GM23338 (cell line): ENCODE measurements at regions not wholly inside any gene's neighbourhood (a gene's known extent, or its start where the extent isn't known, plus 50 kb on each side); places are given as distances from the start of the nearest gene placed in this dataset.

Source experiments
- ATAC-seq: fragments of 200-7000 bp; cut with Tn5 transposase; 3 replicates; pipeline ENCODE4 v1.9.1; 2020
- DNase-seq: peaks from one replicate; pipeline ENCODE4 v3.0.0-alpha.2; 2015; ENCODE audit warnings: low spot score
- H2AFZ ChIP-seq: fragments of 200-600 bp; sonication (generic); 2 replicates; pipeline ENCODE4 v1.8.0; 2016; ENCODE audit warnings: antibody characterized with exemption, mild to moderate bottlenecking, moderate library complexity
- H3F3A ChIP-seq: fragments of 200-600 bp; sonication (generic); replicated peaks from 2 replicates; pipeline ENCODE4 v1.8.0; 2017; ENCODE audit warnings: antibody characterized with exemption, mixed run types, low read depth
- H3K27ac ChIP-seq: fragments of 200-600 bp; sonication (generic); 2 replicates; pipeline ENCODE4 v1.6.1; 2016; ENCODE audit warnings: low read depth
- H3K27me3 ChIP-seq: fragments of 200-600 bp; sonication (generic); 2 replicates; pipeline ENCODE4 v1.8.0; 2016; ENCODE audit warnings: mild to moderate bottlenecking, mixed run types, moderate library complexity; ENCODE audit not compliant: insufficient read depth
- H3K36me3 ChIP-seq: fragments of 200-600 bp; sonication (generic); 2 replicates; pipeline ENCODE4 v1.8.0; 2016; ENCODE audit warnings: mild to moderate bottlenecking; ENCODE audit not compliant: insufficient read depth
- H3K4me1 ChIP-seq: fragments of 200-600 bp; sonication (generic); 2 replicates; pipeline ENCODE4 v1.8.0; 2016; ENCODE audit warnings: mild to moderate bottlenecking, moderate library complexity; ENCODE audit not compliant: insufficient read depth
- H3K4me2 ChIP-seq: fragments of 200-600 bp; sonication (generic); 2 replicates; pipeline ENCODE4 v1.7.1; 2017; ENCODE audit warnings: mixed run types
- H3K4me3 ChIP-seq: fragments of 200-600 bp; sonication (generic); 2 replicates; pipeline ENCODE4 v1.6.1; 2016; ENCODE audit warnings: mixed run types
- H3K79me2 ChIP-seq: fragments of 200-600 bp; sonication (generic); replicated peaks from 2 replicates; pipeline ENCODE4 v1.8.0; 2017; ENCODE audit warnings: mild to moderate bottlenecking; ENCODE audit not compliant: insufficient read depth
- H3K9me2 ChIP-seq: fragments of 200-600 bp; sonication (generic); 2 replicates; pipeline ENCODE4 v1.8.0; 2017; ENCODE audit not compliant: insufficient read depth
- H4K20me1 ChIP-seq: fragments of 200-600 bp; sonication (generic); replicated peaks from 2 replicates; pipeline ENCODE4 v1.8.0; 2017; ENCODE audit warnings: mild to moderate bottlenecking; ENCODE audit not compliant: insufficient read depth
- H3K27ac Mint-ChIP-seq: 2 replicates; pipeline ENCODE4 v1.8.0; 2020; ENCODE audit warnings: inconsistent platforms, mild to moderate bottlenecking, moderate library complexity, mixed read lengths
- H3K27me3 Mint-ChIP-seq: 3 replicates; pipeline ENCODE4 v1.8.0; 2022; ENCODE audit warnings: low read depth, mild to moderate bottlenecking, moderate library complexity, mixed read lengths, inconsistent platforms; ENCODE audit not compliant: insufficient read depth, poor library complexity
- H3K36me3 Mint-ChIP-seq: 3 replicates; pipeline ENCODE4 v1.8.0; 2021; ENCODE audit warnings: low read depth, mild to moderate bottlenecking, inconsistent platforms, moderate library complexity, mixed read lengths
- H3K4me1 Mint-ChIP-seq: 3 replicates; pipeline ENCODE4 v1.8.0; 2020; ENCODE audit warnings: mild to moderate bottlenecking, inconsistent platforms, mixed read lengths
- H3K4me3 Mint-ChIP-seq: 3 replicates; pipeline ENCODE4 v1.8.0; 2021; ENCODE audit warnings: moderate library complexity, mild to moderate bottlenecking, inconsistent platforms, mixed read lengths
- H3K9me3 Mint-ChIP-seq: 3 replicates; pipeline ENCODE4 v1.8.0; 2020; ENCODE audit warnings: moderate library complexity, mild to moderate bottlenecking, inconsistent platforms, mixed read lengths
- CREB1 ChIP-seq: fragments of 250-450 bp; sonication (Bioruptor Pico); IDR thresholded peaks from 2 replicates; pipeline ENCODE4 v1.5.0; 2020; ENCODE audit warnings: low read depth, mild to moderate bottlenecking, moderate library complexity
- CTCF ChIP-seq, 2 experiments: fragments of 200-600 bp in 1 of 2; sonication (generic) in 1 of 2; conservative IDR thresholded peaks; 2 replicates each; pipeline versions ENCODE4 v1.5.1 to v1.6.1; 2016 to 2017; ENCODE audit warnings: antibody characterized with exemption in 2 of 2, low read depth in 2 of 2, mild to moderate bottlenecking in 2 of 2, moderate library complexity in 1 of 2
- EZH2 ChIP-seq: fragments of 200-600 bp; sonication (generic); IDR thresholded peaks from one replicate; pipeline ENCODE4 v1.8.0; 2017; ENCODE audit warnings: antibody characterized with exemption, mild to moderate bottlenecking, low read depth; ENCODE audit not compliant: unreplicated experiment
- EZH2phosphoT487 ChIP-seq: fragments of 200-600 bp; sonication (generic); IDR thresholded peaks from one replicate; pipeline ENCODE4 v1.8.1; 2018; ENCODE audit warnings: antibody characterized with exemption; ENCODE audit not compliant: unreplicated experiment
- JUNB ChIP-seq: IDR thresholded peaks from one replicate; pipeline ENCODE4 v1.6.1; 2016; ENCODE audit warnings: antibody characterized with exemption; ENCODE audit not compliant: unreplicated experiment
- POLR2AphosphoS5 ChIP-seq: IDR thresholded peaks from 2 replicates; pipeline ENCODE4 v1.6.1; 2016; ENCODE audit warnings: antibody characterized with exemption, low read depth
- STAT1 ChIP-seq: IDR thresholded peaks from one replicate; pipeline ENCODE4 v1.6.1; 2016; ENCODE audit warnings: antibody characterized with exemption; ENCODE audit not compliant: unreplicated experiment
- ZNF114 ChIP-seq: fragments of 250-450 bp; sonication (Bioruptor Pico); IDR thresholded peaks from 2 replicates; pipeline ENCODE4 v1.5.0; 2020; ENCODE audit warnings: mild to moderate bottlenecking, moderate library complexity
- ZNF331 ChIP-seq: fragments of 250-450 bp; sonication (Bioruptor Pico); IDR thresholded peaks from 2 replicates; pipeline ENCODE4 v1.5.0; 2020; ENCODE audit warnings: low read depth, mild to moderate bottlenecking, moderate library complexity
- ZNF462 ChIP-seq: fragments of 250-450 bp; sonication (Bioruptor Pico); IDR thresholded peaks from 2 replicates; pipeline ENCODE4 v1.5.0; 2020; ENCODE audit warnings: mild to moderate bottlenecking, moderate library complexity
- TF ChIP-seq, protein P1 (sequence below): IDR thresholded peaks from 2 replicates; pipeline ENCODE4 v1.6.1; 2016; ENCODE audit warnings: antibody characterized with exemption
- TF ChIP-seq, protein P2 (sequence below): IDR thresholded peaks from one replicate; pipeline ENCODE4 v1.6.1; 2018; ENCODE audit warnings: antibody characterized with exemption; ENCODE audit not compliant: unreplicated experiment

DNA sequence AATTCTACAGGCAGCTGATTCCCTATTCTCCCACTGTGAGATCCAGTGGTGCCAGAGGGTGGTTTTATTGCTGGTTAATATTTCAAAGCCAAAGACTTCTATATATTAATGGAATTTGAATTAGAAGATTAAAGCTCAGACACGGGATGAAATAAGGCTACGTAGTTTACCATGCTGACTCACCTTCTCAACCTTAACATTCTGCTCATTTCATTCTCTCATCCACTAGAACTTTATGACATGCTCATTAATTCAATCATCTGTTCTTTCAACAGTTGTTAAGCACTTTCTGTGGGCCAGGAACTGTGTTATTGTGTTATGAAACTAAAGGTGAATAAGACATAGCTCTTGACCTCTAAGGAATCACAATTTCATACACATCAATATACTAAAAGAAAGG is 456.9 kb upstream of the MAP3K7 start (continued):
- TF ChIP-seq ZNF331 = no peak
- TF ChIP-seq, protein P1, sequence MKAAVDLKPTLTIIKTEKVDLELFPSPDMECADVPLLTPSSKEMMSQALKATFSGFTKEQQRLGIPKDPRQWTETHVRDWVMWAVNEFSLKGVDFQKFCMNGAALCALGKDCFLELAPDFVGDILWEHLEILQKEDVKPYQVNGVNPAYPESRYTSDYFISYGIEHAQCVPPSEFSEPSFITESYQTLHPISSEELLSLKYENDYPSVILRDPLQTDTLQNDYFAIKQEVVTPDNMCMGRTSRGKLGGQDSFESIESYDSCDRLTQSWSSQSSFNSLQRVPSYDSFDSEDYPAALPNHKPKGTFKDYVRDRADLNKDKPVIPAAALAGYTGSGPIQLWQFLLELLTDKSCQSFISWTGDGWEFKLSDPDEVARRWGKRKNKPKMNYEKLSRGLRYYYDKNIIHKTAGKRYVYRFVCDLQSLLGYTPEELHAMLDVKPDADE = no peak
- TF ChIP-seq ZNF114 (CRISPR knock-in tag) = no peak

- H3K9me2 ChIP-seq = peaks cover 3% of the 10 kb centered on the region; the same call in 1 of the 2 replicates
- H3K4me3 ChIP-seq = no peak overlapping the region
- Mint-ChIP-seq H3K27me3 (no peaks in the 10 kb centered on the region), H3K4me3 (no peak overlapping the region), H3K9me3 (no peaks in the 10 kb centered on the region), H3K27ac (no peak overlapping the region), H3K36me3 (no peaks in the 10 kb centered on the region), H3K4me1 (no peaks in the 10 kb centered on the region)
- no peaks in the 10 kb centered on the region for H3K4me1 ChIP-seq
- no peak overlapping the region for H3K4me2 ChIP-seq
- DNase-seq = no peak
- H3K36me3 ChIP-seq = no peaks in the 10 kb centered on the region
- no peaks in the 10 kb centered on the region for H3K79me2 ChIP-seq
- no peaks in the 10 kb centered on the region for H3K27me3 ChIP-seq
- no peaks in the 10 kb centered on the region for H3F3A ChIP-seq
- H2AFZ ChIP-seq = no peak overlapping the region
- H3K27ac ChIP-seq = no peak overlapping the region
- H4K20me1 ChIP-seq = no peaks in the 10 kb centered on the region
- no peak for ATAC-seq
- TF ChIP-seq JUNB (no peak), EZH2 (no peak), ZNF462 (CRISPR knock-in tag) (no peak), ZNF114 (CRISPR knock-in tag) (no peak), CTCF (conservative IDR thresholded peaks at IDR 0.05; ENCODE audit: low read depth in 2 of 2) (no peak), STAT1 (no peak), EZH2phosphoT487 (no peak), ZNF331 (no peak), CREB1 (CRISPR knock-in tag) (no peak), POLR2AphosphoS5 (no peak)
- TF ChIP-seq, protein P2, sequence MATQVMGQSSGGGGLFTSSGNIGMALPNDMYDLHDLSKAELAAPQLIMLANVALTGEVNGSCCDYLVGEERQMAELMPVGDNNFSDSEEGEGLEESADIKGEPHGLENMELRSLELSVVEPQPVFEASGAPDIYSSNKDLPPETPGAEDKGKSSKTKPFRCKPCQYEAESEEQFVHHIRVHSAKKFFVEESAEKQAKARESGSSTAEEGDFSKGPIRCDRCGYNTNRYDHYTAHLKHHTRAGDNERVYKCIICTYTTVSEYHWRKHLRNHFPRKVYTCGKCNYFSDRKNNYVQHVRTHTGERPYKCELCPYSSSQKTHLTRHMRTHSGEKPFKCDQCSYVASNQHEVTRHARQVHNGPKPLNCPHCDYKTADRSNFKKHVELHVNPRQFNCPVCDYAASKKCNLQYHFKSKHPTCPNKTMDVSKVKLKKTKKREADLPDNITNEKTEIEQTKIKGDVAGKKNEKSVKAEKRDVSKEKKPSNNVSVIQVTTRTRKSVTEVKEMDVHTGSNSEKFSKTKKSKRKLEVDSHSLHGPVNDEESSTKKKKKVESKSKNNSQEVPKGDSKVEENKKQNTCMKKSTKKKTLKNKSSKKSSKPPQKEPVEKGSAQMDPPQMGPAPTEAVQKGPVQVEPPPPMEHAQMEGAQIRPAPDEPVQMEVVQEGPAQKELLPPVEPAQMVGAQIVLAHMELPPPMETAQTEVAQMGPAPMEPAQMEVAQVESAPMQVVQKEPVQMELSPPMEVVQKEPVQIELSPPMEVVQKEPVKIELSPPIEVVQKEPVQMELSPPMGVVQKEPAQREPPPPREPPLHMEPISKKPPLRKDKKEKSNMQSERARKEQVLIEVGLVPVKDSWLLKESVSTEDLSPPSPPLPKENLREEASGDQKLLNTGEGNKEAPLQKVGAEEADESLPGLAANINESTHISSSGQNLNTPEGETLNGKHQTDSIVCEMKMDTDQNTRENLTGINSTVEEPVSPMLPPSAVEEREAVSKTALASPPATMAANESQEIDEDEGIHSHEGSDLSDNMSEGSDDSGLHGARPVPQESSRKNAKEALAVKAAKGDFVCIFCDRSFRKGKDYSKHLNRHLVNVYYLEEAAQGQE = no peak
- TF ChIP-seq, protein P1 = no peak
Measured at GRCh38 chr6:91042656-91043055, 455.8 kb upstream of the MAP3K7 start.
